ENCODE measurements at regions not wholly inside any gene's neighbourhood (a gene's known extent, or its start where the extent isn't known, plus 50 kb on each side); places are given as distances from the start of the nearest gene placed in this dataset.

DNA sequence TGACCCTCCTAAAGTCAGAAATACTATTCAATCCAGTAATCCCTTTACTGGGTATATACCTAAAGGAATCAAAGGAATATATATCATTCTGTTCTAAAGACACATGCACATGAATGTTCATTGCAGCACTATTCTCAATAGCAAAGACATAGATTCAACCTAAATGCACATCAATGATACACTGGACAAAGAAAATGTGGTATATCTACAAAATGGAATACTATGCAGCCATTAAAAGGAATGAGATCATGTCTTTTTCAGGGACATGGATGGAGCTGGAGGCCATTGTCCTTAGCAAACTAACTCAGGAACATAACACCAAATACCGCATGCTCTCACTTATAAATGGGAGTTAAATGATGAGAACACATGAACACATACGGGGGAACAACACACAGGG, 306.0 kb upstream of the EPHA5 start:
- DNase-seq, result no peak

DNA sequence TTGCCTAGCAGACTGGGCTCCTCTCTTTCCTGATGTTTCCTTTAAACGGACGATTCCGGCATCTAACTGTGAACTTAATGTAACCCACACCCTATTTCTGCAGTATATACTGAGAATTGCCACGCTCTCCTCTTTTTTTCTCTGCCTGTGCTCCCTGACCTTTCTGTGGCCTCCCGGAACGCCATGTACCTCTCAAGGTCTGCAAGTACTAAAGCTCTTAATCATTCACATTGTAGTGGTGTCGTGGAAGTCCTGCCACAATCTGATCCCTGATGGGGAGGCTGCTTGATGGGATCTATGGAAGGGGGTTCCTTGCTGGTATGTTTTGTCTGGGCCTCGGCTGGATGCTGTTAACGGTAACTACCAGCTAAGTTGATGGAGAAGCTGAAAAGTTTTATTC, 302.9 kb upstream of the EPHA5 start:
- no peak for DNase-seq

DNA sequence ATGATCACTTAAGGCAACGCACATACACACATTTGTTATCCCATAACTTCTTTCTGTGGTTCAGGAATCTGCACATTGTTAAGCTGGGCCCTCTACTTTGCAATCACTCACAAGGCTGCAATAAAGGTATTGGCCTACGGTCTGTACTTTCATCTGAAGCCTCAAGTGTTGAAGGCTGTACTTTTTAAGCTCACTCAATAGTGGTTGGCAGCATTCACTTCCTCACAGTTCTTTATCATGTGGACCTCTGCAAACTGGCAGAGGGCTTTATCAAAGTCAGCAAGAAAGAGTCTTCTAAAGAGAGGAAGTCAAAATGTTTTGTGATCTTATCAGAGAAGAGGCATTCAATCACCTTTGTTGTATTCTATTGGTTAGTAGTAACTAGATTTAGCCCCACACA, 301.4 kb upstream of the EPHA5 start:
- no peak for DNase-seq

DNA sequence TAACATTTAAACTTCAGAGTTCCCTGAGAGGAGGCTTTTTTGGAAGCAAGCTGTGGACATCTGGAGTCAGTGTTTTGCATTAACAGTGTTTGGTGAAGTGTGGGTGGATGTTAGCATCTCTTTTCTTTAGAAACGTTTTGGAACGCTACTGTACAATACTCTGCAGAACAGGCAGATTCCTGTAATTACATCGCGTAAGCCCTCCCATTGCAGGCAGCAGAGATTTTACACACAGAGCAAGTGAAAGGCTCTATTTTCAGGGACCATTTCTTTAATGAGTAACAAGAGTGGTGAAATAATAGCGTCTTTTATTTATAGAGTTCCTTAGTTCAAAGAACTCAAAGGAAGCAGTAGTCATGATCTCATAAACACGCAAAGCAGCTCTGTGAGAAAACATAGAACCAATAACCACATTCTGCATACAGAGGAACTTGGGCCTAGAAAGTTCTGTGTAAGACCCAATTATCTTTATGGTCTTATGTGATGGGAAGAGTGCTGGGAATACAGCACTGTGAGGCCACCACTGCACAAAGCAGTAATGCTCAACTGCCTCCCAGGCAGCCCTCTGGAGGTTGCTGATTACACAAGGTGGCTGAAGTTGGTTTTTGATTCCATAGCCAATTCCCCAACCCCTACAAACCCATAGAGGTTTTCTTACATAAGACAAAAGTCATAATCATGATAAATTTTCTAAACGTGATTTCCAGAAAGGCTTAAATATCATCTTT, 298.7 kb upstream of the EPHA5 start:
- no peak for DNase-seq

DNA sequence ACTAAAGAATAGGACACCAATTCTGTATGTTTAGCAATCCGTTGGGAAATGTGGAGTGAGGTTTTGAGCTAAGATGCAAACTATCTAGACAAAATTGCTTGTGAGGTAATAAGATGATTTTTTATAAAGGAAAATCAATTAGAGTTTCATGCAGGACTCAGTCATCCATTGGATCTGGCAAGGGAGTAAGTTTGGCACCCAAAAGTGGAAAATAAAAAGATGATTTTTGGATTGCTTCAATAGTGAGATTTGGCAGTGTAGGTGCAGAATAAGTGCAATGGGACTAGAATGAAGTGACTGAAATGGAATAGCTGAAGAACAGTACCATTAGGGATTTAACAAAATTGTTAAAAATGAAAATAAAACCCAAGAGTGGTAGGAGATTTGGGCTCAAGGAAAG, 290.5 kb upstream of the EPHA5 start:
- no peak for DNase-seq

DNA sequence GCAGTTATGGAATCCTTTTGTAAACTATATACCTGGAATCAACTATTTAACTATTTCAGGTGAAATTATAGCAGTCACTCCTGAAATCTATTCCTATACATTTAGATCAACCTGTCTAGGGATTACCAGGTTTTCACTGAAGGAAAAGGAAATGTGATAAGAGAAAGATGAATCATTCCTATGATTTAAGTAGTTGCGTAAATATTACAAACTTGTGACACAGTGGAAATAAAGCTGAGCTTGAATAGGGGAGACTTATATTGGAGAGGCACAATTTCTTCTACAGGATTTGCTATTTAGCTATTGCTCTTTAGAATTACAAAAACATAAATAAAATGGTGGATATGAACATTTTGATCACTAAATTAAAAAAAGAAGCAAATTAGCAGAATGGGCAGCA, 284.1 kb upstream of the EPHA5 start:
- DNase-seq, result no peak

DNA sequence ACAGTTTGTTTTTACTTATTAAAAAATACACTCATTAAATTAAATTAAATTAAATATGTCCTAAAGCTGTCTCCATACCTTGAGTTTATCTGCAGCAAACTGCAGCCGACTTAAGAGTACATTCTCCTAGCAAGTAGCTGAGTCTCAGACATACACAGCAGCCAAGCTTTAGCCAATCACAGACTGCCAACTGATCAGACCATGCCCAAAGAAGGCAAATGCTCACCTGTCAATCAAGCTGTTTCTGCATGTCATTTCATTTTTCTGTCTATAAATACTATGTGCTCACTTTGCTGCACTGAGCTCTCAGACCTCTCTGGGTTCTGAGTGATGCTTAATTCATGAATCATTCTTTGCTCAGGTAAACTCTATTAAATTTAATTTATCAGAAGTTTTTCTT, 280.9 kb upstream of the EPHA5 start:
- no peak for DNase-seq

DNA sequence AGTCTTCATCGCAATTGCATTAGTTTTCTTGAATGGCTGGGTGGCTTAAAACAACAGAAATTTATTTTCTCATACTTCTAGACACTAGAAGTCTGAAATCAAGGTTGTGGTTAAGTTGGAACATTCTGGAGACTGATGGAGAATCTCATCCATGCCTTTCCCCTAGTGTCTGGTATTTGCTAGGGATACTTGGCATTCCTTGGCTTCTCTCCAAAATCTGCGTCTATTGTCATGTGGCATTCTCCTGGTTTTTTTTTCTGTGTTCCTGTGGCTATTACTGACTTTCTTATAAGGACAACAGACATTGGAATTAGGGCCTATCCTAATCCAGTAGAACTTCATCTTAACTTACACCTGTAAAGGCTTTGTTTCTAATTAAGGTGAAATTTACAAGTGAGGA, 272.8 kb upstream of the EPHA5 start:
- DNase-seq, result no peak

DNA sequence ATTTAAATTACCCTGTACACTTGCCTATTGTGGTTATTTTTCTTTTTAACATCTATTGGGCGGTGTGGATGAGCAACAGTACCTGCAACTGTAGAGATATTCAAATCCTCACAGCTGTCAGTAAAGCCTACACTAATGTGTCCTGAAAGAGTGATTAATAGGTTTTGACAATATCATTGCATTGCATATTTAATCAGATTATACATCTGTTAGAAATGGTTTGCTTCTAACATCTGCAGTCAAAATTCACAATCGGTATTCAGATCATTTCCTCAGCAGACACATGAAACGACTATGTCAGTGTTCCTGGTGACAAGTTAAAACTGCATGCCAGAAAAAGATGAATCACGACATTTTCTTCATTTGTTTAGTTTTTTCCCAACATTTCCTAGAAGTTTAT, 254.6 kb upstream of the EPHA5 start:
- DNase-seq, result no peak

DNA sequence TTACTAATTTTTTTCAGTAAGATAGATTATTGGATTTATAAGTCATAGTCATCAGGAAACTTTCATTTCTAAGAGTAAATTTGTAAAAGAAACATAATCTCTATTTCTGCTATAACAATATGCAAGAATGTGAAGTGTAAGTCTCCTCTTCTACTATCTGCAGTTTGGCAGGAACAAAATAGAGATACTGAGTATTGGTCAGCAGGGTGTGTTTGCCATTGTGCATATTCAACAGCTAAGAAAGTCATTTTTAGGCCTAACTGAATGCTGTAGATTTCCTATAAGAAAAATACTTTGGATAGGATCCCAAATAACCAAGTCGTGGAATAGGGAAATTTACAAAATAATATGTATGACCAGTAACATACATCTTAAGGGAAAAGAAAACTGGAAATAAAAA, 253.3 kb upstream of the EPHA5 start:
- no peak for DNase-seq

DNA sequence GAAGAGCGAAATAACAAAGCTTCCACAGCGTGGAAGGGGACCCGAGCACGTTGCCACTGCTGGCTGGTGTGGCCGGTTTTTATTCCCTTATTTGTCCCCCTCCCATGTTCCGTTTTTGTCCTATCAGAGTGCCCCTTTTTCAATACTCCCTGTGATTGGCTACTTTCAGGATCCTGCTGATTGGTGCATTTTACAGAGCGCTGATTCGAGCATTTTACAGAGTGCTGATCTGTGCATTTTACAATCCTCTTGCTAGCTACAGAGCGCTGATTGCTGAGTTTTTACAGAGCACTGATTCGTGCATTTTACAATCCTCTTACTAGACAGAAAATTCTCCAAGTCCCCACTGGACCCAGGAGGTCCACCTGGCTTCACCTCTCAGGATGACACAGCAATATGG, 250.9 kb upstream of the EPHA5 start:
- no peak for DNase-seq

DNA sequence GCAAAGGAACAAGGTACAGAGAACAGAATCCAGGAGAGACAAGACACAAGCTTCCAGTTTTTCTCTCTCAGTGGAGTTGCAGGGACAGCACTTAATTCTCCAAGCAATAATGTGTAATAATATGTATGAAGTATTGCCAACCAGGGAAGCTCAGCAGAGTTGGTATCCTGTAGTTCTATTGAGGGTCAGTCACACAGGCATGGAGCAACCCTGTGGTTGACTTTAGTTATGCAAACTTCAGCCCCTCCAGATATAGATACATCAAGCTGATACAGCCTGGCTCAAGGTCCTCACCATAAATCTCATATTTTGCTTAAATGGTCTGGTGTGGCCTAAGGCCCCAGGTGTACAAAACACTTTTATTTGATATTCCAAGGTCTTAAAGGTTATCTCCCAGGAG, 248.6 kb upstream of the EPHA5 start:
- DNase-seq, result no peak

DNA sequence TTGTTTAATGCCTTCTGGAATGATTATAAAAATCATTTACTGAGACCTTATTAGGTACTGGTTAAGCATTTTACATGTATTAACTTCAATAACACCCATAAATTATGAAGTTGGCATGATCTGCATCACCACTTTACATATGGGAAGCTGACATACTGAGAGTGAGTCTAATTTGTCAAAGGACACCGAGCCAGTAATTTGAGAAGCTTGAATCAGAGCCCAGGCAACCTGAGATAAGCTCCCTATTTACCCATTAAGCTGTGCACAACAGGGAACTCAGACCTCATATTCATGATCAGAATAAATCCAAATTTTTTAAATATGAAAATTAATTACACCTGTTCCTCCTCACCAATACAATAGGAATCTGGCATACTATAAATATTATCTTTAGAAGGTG, 247.9 kb upstream of the EPHA5 start:
- no peak for DNase-seq

DNA sequence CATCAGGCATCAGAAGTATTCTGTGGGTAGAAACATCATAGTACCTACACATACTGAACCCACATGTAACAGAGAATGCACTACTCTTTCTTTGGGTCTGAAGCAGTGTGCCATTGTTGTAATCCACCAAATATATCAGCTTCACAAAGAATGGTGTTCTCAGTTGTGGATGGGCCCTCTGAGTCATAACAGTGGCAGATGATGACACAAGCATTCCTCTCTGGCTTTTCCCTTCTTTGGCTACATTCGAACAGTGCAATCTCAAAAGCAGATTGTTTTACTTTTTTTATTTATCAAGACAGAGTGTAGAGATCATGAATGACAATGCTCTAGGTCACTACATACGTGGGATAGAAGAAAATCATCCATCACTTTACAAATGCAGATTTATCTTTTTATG, 247.2 kb upstream of the EPHA5 start:
- DNase-seq, result no peak

DNA sequence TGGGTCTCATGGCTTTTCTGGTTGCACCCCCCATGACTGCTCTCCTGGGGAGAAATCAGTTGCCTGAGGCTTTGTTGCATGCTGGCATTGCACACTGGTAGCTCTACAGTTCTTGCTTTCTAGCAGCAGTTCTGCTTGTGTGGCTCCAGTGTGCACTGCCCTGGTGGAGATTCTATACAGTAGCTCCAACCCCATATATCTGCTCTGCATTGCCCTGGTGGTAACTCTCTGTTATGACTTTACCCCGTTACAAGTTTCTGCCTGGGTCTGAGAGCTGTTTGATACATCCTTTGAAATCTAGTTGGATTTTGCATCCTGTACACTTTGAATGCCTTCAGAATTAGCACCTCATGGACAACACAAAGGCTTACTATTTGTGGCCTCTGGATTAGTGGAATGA, 241.4 kb upstream of the EPHA5 start:
- no peak for DNase-seq

DNA sequence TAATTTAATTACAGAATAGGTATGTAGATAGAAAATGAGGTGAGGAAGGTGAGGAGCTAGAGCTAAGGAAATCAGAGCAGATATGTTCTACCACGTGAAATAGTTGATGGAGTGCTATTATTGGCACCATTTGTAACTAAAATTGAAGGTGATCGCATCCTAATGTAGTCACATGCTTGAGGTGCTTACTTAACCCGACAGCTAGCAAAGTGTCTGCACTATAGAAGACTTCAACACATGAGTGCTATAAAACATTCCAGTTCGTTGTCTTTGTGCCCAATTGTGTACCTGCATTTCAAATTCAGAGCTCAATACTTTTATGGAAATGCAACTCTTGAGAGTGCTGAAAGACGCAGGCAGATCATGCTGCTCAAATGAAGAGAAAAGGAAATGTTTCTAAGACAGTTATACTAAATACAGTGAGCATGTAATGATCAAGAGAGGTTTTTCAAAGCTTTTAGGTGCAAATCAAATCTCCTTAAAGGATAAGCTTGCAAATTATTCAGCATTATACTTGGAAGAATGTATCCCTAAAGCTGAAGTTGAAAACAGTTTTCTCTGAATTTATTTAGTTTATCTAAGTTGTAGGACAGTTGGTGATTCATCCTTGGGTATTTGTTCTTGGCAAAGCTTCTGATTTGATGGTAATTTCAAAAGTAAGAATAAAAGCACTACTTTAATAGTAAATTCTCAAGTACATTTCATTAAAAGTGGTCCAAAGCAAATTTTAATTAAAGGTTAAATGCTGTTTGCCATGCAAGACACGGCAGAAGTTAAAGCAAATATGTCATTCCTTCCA, 223.9 kb upstream of the EPHA5 start:
- no peak for DNase-seq

DNA sequence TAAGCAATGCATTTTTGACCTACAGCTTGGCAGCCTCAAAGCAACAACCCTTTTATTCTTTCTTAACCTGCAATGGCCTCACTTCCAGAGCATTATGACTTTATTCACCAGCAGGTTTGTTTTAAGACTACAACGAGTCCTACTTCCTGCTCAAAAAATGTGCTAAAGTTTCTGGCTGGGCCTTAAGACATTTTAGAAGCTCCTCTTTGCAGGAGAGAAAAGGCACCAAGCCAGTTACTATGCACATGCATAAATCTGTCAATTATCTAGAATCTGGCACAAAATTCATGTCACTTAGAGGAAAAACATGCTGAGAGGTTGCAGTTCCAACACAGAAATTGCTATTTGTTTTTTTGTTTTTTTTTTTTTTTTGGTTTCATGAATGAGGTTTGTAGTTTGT, 223.0 kb upstream of the EPHA5 start:
- no peak for DNase-seq

DNA sequence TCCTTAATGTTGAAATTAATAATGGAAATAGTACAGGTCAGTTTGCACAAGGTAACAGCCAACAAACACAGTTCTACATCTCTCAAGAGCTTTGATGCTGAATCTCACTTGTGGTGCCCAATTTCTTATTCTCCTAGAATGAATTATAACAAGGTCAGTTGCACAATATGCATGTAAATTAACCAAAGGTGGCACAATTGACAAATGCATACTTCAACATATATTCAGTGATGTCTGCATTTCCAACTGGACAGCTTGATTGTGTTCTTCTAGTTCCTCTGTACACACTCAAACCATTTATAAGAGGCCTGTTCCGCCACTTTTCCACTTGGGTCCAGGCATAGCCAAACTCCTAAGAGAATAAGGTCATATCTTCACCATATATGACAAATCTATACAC, 210.3 kb upstream of the EPHA5 start:
- DNase-seq, result no peak

DNA sequence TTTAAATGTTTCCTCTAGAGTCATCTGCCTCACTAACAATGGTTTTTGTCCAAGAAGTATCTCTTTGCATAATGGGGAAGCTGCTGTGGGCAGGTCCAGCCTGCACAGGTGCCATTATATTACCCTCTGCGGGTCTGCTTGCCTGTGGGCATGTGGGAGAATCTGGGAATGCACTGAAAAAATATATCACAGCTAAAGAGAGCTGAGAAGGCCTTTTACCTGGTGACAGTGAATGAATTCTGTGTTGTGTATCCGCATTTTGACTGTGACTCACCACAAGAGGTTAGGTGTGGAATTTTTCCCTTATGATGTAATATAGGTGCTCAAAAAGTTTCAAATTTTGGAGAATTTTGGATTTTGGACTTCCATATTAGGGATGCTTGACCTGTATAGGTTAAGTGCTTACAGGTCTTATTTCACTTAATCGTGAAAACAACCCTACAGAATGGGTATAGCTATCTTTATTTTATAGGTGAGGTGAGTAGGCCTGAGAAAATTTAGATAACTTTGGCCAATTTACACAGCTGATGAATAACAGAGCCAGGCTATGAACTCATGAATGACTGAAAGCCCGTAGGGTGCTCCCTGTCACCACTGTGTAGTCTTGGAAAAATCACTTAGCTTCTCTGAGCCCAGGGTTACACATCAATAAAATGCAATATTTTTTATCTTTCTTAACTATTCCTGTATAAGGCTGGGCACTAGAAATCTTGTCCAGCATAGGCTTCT, 198.0 kb upstream of the EPHA5 start:
- DNase-seq, result no peak

DNA sequence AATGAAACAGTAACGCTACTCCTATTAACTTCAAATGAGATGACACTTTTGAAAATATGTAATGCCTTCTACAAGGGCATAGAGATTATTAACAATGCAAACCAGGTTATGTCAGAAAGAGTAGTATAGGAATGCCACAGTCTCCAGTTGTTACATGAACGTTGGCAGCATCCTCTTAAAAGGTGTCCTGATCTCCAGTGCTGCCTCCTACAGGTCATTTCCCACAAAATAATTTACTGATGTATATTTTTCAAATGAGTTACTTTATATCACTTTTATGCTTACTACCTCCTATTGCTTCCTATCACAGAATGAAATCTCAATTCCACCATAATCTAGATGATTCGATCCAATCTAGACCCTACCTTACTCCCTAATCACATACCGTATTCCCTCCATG, 195.2 kb upstream of the EPHA5 start:
- no peak for DNase-seq

DNA sequence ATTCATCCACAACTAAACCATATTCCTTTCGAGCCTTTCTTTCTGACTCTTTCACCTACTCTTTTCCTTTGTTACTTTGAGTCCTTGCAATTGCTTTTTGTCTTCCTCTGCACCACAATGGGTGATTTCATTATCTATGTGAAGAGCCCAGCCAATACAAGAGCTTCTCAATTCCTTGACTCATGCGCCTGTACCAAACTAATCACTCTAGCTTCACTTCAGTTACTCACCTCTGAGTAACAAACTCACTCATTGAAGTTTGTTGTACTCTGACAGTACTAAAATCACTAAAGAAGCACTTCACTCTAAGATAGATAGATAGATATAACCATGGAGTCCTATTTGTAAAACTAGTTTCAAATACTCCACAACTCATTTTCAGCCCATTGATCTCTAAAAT, 191.7 kb upstream of the EPHA5 start:
- no peak for DNase-seq

DNA sequence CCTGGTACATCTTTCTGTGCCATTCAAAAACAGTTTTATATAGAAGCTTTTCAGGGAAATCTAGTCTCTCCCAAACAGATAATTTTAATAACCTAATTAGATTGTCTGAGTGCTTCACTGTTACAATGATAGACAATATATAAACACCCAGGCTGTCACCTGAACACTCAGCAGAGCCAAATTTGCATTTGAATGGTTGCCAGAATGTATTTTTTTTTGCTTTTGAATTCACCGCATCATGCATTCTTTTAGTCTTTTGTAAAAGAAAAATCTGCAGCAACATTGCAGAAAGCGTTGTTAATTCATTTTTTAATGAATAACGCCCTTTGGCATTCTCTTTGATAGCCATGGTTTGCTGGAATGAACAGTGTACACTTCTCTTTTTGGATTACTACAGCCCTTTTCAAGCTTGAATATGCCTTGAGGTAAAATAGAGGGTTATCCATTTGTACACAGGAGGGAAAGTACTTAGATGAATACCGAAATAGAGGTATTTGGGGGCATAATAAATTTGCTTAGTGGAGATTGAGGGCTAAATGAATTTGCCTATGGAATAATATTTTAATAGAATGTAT, 175.0 kb upstream of the EPHA5 start:
- DNase-seq, result no peak

DNA sequence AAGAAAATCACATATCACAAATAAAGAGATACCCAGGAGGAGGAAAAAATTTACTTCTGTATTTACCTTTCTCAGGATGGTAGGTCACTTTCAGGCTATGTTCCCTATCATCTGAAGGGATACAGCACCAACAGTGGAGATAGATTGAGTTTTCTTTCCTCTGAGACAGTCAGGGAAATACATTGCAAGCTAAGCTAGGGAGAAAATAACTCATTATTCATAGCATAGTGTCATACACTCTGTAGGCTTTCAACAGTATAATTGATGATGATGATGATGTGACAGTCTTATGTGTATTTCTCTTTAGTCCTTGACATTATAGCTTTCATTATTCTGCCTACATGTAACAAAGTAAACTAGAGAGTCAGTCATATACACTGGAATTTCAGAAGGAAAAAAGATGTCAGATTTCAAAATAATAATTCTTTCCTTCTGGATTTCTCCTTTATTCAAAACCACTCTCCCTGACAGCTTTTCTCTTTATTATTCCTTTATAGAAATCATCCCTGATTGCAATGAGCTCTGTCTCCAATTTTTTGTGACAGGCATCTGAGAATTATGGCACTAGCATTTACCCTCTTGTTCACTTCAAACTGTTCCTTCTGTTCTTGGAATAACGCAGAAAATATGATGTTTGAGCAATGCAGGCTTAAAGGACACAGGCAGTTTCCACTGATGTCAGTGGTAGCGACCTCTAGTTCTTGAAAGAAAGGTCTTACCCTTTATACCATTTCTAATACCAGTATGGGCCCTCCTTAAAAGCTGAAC, 169.1 kb upstream of the EPHA5 start:
- DNase-seq, result no peak

Measured in suppressor macrophage treated with lipopolysaccharide for 4 hours (primary cell).